Spinal cord (tissue), 9 donors: ENCODE measurements at regions not wholly inside any gene's neighbourhood (a gene's known extent, or its start where the extent isn't known, plus 50 kb on each side); places are given as distances from the start of the nearest gene placed in this dataset.
"Not testable (repeated sequence)": the region's sequence is repeated elsewhere in the genome, so short reads cannot be mapped to it uniquely, and the experiment has no call there.

Experiments used
- DNase-seq, 6 donors: peaks; one replicate each; pipeline versions ENCODE4 v3.0.0 to v3.0.0-alpha.2; 2013 to 2015; ENCODE audit warnings: low spot score in 6 of 6, low read depth in 4 of 6
- H3K27ac ChIP-seq: one replicate; pipeline ENCODE4 v1.5.1; 2013; ENCODE audit warnings: low read depth, low read length, control low read depth
- H3K27me3 ChIP-seq: one replicate; pipeline ENCODE4 v1.6.1; 2013; ENCODE audit warnings: low read length; ENCODE audit not compliant: control insufficient read depth, insufficient read depth
- H3K36me3 ChIP-seq: one replicate; pipeline ENCODE4 v1.6.1; 2013; ENCODE audit warnings: low read length; ENCODE audit not compliant: control insufficient read depth, insufficient read depth
- H3K4me1 ChIP-seq: one replicate; pipeline ENCODE4 v1.6.1; 2013; ENCODE audit warnings: low read length; ENCODE audit not compliant: control insufficient read depth, insufficient read depth
- H3K4me3 ChIP-seq: one replicate; pipeline ENCODE4 v1.5.1; 2013; ENCODE audit warnings: low read depth, low read length, control low read depth
- H3K9me3 ChIP-seq: one replicate; pipeline ENCODE4 v1.6.1; 2013; ENCODE audit warnings: low read length; ENCODE audit not compliant: control insufficient read depth, insufficient read depth
- WGBS: methylation state at CpG from one replicate; pipeline ENCODE4 v1.1.5; 2013; ENCODE audit warnings: missing lambda C conversion rate; ENCODE audit not compliant: insufficient coverage; 5-methylcytosine and 5-hydroxymethylcytosine counted together
- donor health status: healthy.

DNA sequence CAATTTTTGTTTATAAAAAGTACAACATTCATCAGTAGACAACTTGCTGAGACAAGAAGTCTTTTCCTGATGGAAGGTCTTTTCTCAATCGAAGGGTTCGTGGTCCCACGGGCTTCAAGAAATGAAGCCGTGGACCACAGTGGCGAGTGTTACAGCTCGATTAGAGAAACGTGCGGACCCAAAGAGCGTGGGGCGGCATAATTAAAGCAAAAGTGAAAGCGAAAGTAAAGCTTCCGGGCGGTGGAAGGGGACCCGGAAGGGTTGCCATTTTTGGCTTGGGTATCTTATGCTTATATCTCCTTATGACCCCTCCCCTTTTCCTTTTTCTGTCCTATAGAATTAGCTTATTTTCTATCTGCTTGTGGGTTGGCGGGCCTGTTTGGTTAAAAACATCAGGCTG lies 2309.4 kb upstream of the ACO1 start:
- DNase-seq, result no peak
- Histone ChIP-seq H3K27me3 (no peaks in the 10 kb centered on the region), H3K4me3 (no peak overlapping the region), H3K9me3 (no peaks in the 10 kb centered on the region), H3K27ac (no peak overlapping the region), H3K4me1 (no peaks in the 10 kb centered on the region), H3K36me3 (no peaks in the 10 kb centered on the region)
- 90% methylated on average over 13 of the region's 15 CpGs for WGBS

DNA sequence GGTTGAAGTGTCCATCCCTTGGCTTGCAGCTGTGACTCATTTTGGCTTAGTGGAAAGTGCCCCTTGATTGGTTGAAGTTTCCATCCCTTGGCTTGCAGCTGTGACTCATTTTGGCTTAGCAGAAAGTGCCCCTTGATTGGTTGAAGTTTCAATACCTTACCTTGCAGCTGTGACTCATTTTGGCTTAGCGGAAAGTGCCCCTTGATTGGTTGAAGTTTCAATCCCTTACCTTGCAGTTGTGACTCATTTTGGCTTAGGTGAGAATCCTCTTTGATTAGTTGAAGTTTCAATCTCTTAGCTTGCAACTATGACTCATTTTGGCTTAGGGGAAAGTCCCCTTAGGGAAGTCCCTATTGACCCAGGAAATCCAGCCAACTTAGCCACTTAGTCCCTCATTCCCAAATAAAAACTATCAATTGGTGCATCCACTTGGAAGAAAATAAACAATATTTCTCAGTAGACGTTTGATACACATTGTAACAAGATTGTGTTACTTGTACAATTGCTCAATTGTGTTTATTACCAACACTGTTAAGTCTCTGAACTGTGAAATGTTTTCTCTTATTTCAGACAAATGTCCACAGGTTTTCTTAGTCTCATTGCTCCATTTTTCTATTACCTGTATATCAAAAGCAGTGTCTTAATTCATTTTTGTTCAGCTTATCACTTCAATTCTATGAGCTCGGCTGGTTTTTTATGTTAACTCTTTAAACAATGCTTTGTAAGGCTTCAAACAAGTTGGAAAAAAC lies 2308.8 kb upstream of the ACO1 start:
- Histone ChIP-seq H3K27ac (no peak overlapping the region), H3K9me3 (no peaks in the 10 kb centered on the region), H3K4me1 (no peaks in the 10 kb centered on the region), H3K27me3 (no peaks in the 10 kb centered on the region), H3K36me3 (no peaks in the 10 kb centered on the region), H3K4me3 (no peak overlapping the region)
- no peak for DNase-seq
- WGBS, result no CpG with 5 or more reads among the region's 3 CpGs

DNA sequence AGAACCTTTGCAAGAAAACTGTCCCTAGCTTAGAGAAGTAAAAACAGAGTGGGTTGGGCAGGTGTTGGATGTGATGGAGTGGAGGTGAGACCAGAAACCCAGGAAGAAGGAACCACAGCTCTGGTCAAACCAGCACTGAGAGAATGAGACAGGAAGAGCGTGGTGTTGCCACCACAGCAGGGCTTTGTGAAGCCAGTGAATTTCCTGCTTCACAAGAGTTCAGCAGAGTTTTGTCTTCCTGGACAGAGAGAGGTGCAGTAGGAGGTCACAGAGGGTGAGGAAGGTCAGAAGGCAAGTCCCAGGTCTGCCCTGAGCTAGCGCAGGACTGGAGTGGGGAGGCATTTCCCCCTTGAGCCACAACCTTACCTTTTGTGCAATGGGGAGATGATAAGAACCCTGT lies 2306.2 kb upstream of the ACO1 start:
- WGBS, result 100% methylated on average over 2 of the region's 2 CpGs
- Histone ChIP-seq H3K27me3 (no peaks in the 10 kb centered on the region), H3K4me1 (no peaks in the 10 kb centered on the region), H3K9me3 (no peaks in the 10 kb centered on the region), H3K27ac (no peak overlapping the region), H3K36me3 (no peaks in the 10 kb centered on the region), H3K4me3 (no peak overlapping the region)
- DNase-seq, result no peak

DNA sequence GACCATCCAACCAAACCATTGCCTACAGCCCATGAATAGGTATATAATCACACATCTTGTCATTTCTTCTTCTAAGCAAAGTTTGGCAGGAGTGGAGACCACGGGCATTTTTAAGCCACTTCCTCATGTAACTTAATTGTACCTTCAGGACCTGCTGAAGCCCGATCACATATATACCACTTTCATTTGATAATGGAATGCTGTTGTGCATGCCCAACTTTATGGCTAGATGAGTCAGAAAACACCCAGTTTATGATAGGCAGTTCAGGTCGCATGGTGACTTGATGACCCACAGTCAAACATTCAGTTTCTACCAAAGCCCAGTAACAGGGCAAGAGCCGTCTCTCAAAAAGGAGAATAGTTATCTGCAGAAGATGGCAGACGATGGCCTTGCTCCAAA lies 2295.0 kb upstream of the ACO1 start:
- 87% methylated on average over 3 of the region's 5 CpGs for WGBS
- no peaks in the 10 kb centered on the region for H3K27me3 ChIP-seq

DNA sequence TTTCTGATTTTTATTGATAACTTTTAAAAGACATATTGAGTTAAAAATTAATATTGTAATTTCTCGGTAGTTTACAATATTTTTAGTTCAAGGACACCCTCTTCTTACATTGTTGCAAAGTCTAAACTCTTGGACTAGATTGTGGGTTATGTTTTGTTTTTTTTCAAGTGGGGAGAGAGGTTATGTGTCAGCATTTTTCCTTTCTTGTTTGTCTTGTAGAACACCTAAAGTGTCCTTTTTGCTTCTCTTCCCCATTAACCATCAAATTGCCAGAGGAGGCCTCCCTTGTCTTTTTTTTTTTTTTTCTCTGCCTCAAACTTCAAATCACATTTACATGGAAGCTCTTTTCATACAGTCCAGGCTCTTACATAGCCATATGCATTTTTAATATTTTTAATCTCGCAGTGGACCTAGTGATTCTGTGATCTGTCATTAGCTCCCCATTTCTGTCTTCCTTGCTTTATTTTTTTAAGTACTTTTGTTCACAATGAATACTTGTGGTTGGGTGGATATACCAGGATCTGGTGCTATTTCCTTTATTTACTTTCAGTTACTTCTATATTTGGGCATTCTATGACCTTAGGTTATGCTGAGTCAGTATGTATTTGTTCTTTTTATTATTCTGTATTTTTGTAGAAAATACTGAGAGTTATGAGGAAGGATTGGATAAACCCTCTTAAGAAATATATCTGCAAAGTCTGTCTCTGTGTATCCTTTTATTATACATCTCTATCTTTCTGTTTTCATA lies 2280.6 kb upstream of the ACO1 start:
- WGBS, result no CpG with 5 or more reads among the region's 2 CpGs
- no peak for DNase-seq
- H3K27me3 ChIP-seq, result no peaks in the 10 kb centered on the region

More for the DNA sequence above, 2295.0 kb upstream of the ACO1 start:
- H3K36me3 ChIP-seq, result no peaks in the 10 kb centered on the region
- no peaks in the 10 kb centered on the region for H3K9me3 ChIP-seq
- no peaks in the 10 kb centered on the region for H3K4me1 ChIP-seq
- no peak for DNase-seq
- no peak overlapping the region for H3K4me3 ChIP-seq
- no peak overlapping the region for H3K27ac ChIP-seq

DNA sequence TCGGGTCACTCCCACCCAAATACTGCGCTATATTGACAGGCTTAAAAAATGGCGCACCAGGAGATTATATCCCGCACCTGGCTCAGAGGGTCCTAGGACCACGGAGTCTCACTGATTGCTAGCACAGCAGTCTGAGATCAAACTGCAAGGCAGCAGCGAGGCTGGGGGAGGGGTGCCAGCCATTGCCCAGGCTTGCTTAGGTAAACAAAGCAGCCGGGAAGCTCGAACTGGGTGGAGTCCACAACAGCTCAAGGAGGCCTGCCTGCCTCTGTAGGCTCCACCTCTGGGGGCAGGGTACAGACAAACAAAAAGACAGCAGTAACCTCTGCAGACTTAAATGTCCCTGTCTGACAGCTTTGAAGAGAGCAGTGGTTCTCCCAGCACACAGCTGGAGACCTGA lies 2277.3 kb upstream of the ACO1 start:
- not testable (repeated sequence) for H3K9me3 ChIP-seq, DNase-seq, H3K36me3 ChIP-seq, H3K4me3 ChIP-seq, H3K27me3 ChIP-seq, H3K27ac ChIP-seq, H3K4me1 ChIP-seq
- WGBS, result 93% methylated on average over 6 of the region's 8 CpGs

More for the DNA sequence above, 2280.6 kb upstream of the ACO1 start:
- no peak overlapping the region for H3K4me3 ChIP-seq
- H3K9me3 ChIP-seq, result peaks cover 2% of the 10 kb centered on the region
- H3K36me3 ChIP-seq, result no peaks in the 10 kb centered on the region
- no peaks in the 10 kb centered on the region for H3K4me1 ChIP-seq
- H3K27ac ChIP-seq, result no peak overlapping the region

DNA sequence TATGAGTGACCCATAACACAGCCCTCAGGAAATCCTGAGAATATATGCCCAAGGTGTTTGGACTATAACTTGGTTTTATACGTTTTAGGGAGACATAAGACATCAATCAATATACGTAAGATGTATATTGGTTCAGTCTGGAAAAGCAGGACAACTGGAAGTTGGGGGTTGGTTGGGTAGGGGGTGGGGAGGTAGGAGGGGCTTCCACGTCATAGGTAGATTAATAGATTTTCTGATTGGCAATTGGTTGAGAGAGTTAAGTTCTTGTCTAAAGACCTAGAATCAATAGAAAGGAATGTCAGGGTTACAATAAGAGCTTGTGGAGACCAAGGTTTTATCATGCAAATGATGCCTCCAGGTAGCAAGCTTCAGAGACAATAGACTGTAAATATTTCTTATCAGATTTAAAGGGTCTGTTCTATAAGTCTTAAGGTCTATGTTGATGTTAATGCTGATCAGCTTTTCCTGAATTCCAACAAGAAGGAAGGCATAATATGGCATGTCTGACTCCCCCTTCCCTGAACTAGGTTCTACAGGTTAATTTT lies 2267.7 kb upstream of the ACO1 start:
- WGBS, result 82% methylated on average over 1 of the region's 3 CpGs
- no peaks in the 10 kb centered on the region for H3K9me3 ChIP-seq
- H3K27ac ChIP-seq, result no peak overlapping the region
- H3K4me1 ChIP-seq, result no peaks in the 10 kb centered on the region
- H3K4me3 ChIP-seq, result no peak overlapping the region
- no peaks in the 10 kb centered on the region for H3K27me3 ChIP-seq
- DNase-seq, result no peak
- no peaks in the 10 kb centered on the region for H3K36me3 ChIP-seq

DNA sequence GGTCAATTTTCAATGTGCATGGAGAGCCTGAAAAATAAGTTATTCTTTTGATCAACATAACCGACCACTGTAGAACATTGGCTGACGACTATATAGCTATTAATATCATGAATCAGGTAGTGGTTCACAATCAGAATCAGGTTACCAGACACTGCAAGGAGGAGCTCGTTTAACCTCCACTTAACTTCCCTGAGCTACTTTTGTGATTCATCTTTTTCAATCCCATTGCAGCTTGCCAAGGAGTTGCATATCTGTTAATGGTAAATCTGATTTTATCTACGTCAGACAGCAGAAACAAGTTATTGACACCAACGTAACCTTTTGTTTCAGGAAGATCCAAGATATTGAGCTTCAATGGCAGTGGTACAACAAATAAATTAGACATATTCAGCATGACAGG lies 2263.8 kb upstream of the ACO1 start:
- Histone ChIP-seq H3K27me3 (no peaks in the 10 kb centered on the region), H3K4me3 (no peak overlapping the region), H3K9me3 (no peaks in the 10 kb centered on the region), H3K4me1 (no peaks in the 10 kb centered on the region), H3K27ac (no peak overlapping the region), H3K36me3 (no peaks in the 10 kb centered on the region)
- DNase-seq, result no peak
- WGBS, result no CpG with 5 or more reads among the region's 5 CpGs

DNA sequence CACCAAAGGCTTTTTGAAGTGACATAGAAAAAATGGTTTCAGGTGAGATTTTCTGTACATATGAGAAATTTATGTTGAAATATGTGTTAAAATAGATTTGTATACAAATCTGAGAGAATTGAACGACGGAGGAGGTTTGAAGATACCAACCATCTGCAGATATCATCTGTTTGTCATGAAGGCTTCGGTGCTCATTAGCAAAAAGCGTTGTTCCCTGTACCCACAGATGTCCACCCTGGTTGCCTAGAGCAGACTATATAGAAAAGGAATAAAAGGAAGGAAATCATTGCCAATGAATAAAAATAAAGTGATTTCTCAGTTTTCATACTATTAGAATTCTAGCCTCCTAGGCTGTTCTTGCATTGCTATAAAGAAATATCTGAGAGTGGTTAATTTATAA lies 2262.8 kb upstream of the ACO1 start:
- no CpG with 5 or more reads among the region's 4 CpGs for WGBS
- Histone ChIP-seq H3K4me1 (no peaks in the 10 kb centered on the region), H3K9me3 (no peaks in the 10 kb centered on the region), H3K27me3 (no peaks in the 10 kb centered on the region), H3K36me3 (no peaks in the 10 kb centered on the region), H3K27ac (no peak overlapping the region), H3K4me3 (no peak overlapping the region)
- peak in 1 of 6 donors; percentile 75 for DNase-seq

DNA sequence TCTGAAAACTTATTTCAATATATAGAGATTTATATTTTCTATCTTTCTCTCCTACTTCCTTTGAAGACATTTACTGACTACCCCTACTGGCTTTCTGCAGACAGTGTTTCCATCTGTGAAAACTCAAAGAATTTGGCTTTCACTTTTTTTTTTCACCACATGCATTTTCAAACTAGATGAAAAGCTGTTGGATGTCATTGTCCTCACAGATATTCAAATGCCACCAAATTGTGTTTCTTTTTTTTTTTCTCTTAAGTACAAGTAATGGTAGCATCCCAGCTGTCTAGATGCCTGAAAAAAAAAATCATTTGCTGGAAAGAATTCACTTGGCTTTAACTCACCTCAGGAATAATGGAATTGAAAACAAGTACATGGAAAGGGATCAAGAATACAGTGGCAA lies 2258.6 kb upstream of the ACO1 start:
- no peaks in the 10 kb centered on the region for H3K27me3 ChIP-seq
- no peak overlapping the region for H3K4me3 ChIP-seq
- no peak overlapping the region for H3K27ac ChIP-seq
- H3K36me3 ChIP-seq, result no peaks in the 10 kb centered on the region
- DNase-seq, result peak in 1 of 6 donors; percentile 70
- H3K4me1 ChIP-seq, result no peaks in the 10 kb centered on the region
- H3K9me3 ChIP-seq, result no peaks in the 10 kb centered on the region
